HCT116 (cell line): ENCODE measurements at regions not wholly inside any gene's neighbourhood (a gene's known extent, or its start where the extent isn't known, plus 50 kb on each side); places are given as distances from the start of the nearest gene placed in this dataset.

Experiments
- ATAC-seq: fragments of 200-7000 bp; cut with Tn5 transposase; 2 replicates; pipeline ENCODE4 v1.9.1; 2020; ENCODE audit warnings: mild to moderate bottlenecking, moderate library complexity
- BruUV-seq: library from RNA; stranded (reverse); fragments of 400-500 nt; replicated peaks from 2 replicates; lab custom pipeline; 2021; lab: Mats Ljungman, UMichigan
- CTCF ChIA-PET: fragments of 300-600 bp; sonication (Branson Sonifier 250); formaldehyde crosslinking; loops from one replicate; lab custom pipeline; 2021; ENCODE audit warnings: antibody characterized with exemption; lab: Charles Lee
- POLR2A ChIA-PET: fragments of 300-600, 350-600 bp; sonication (Branson Sonifier 250); formaldehyde crosslinking; loops from one replicate; lab custom pipeline; 2021; ENCODE audit warnings: antibody characterized with exemption; lab: Charles Lee
- RAD21 ChIA-PET, 2 experiments: fragments of 300-600 bp; sonication (Branson Sonifier 250); formaldehyde crosslinking; loops; one replicate each; lab custom pipeline; 2023; ENCODE audit warnings: low total read pairs in 2 of 2; ENCODE audit not compliant: uncharacterized antibody in 2 of 2, unreplicated experiment in 2 of 2, low non-redundant PET in 1 of 2; lab: Charles Lee
- DNase-seq: peaks from one replicate; pipeline ENCODE4 v3.0.0-alpha.2; 2010; ENCODE audit warnings: low read depth, low spot score
- H2AFZ ChIP-seq: fragments of 200-600 bp; shearing (Covaris generic), sonication (generic); 2 replicates; pipeline ENCODE4 v1.6.1; 2017; ENCODE audit warnings: low read depth, mixed run types, mixed read lengths, antibody characterized with exemption, low read length; ENCODE audit not compliant: poor library complexity, severe bottlenecking
- H3K27ac ChIP-seq: 2 replicates; pipeline ENCODE4 v1.5.1; 2012; ENCODE audit warnings: low read depth, low read length
- H3K27me3 ChIP-seq: fragments of 200-600 bp; sonication (generic); 2 replicates; pipeline ENCODE4 v1.6.1; 2016; ENCODE audit warnings: mixed run types, low read length, mixed read lengths; ENCODE audit not compliant: insufficient read depth
- H3K36me3 ChIP-seq, 2 experiments: fragments of 200-500 bp in 1 of 2; fragments of 200-600 bp in 1 of 2; sonication (Bioruptor generic) in 1 of 2; sonication (generic) in 1 of 2; 2 replicates each; pipeline versions ENCODE4 v1.5.1 to v1.6.1; 2014 to 2016; ENCODE audit warnings: low read length in 2 of 2, inconsistent platforms in 1 of 2, mixed read lengths in 1 of 2, mixed run types in 1 of 2; ENCODE audit not compliant: insufficient read depth in 2 of 2, control insufficient read depth in 1 of 2
- H3K4me1 ChIP-seq, 2 experiments: fragments of 200-600 bp in 1 of 2; sonication (generic) in 1 of 2; 2 replicates each; pipeline versions ENCODE4 v1.5.1 to v1.6.1; 2012 to 2017; ENCODE audit warnings: low read length in 2 of 2, inconsistent platforms in 1 of 2, mild to moderate bottlenecking in 1 of 2, mixed read lengths in 1 of 2, mixed run types in 1 of 2, moderate library complexity in 1 of 2; ENCODE audit not compliant: insufficient read depth in 2 of 2, control insufficient read depth in 1 of 2
- H3K4me2 ChIP-seq: fragments of 200-600 bp; sonication (generic); 2 replicates; pipeline ENCODE4 v1.6.1; 2017; ENCODE audit warnings: mixed run types, low read length, mixed read lengths
- H3K4me3 ChIP-seq, 2 experiments: fragments of 200-600 bp in 1 of 2; sonication (generic) in 1 of 2; replicated peaks in 1 of 2; 2 replicates each; pipeline ENCODE4 v1.5.1; 2011 to 2016; ENCODE audit warnings: low read length in 2 of 2, control low read depth in 1 of 2, low read depth in 1 of 2, mild to moderate bottlenecking in 1 of 2, mixed read lengths in 1 of 2, mixed run types in 1 of 2
- H3K79me2 ChIP-seq: fragments of 200-600 bp; sonication (generic); 2 replicates; pipeline ENCODE4 v1.6.1; 2017; ENCODE audit warnings: mild to moderate bottlenecking, mixed run types, low read length, moderate library complexity, mixed read lengths; ENCODE audit not compliant: insufficient read depth
- H3K9ac ChIP-seq: fragments of 200-600 bp; sonication (generic); 2 replicates; pipeline ENCODE4 v1.6.1; 2016; ENCODE audit warnings: low read length, mixed read lengths
- H3K9me2 ChIP-seq: fragments of 200-600 bp; sonication (generic), shearing (Covaris generic); 2 replicates; pipeline ENCODE4 v1.6.1; 2017; ENCODE audit warnings: mixed run types, mild to moderate bottlenecking, moderate library complexity; ENCODE audit not compliant: insufficient read depth
- H3K9me3 ChIP-seq, 2 experiments: fragments of 200-500 bp in 1 of 2; fragments of 200-600 bp in 1 of 2; sonication (Bioruptor generic) in 1 of 2; sonication (generic) in 1 of 2; 2 replicates each; pipeline ENCODE4 v1.6.1; 2014 to 2017; ENCODE audit warnings: low read length in 2 of 2, mixed read lengths in 2 of 2, inconsistent platforms in 1 of 2, low read depth in 1 of 2, mild to moderate bottlenecking in 1 of 2, mixed run types in 1 of 2, moderate library complexity in 1 of 2; ENCODE audit not compliant: control insufficient read depth in 1 of 2, insufficient read depth in 1 of 2
- H4K20me1 ChIP-seq: fragments of 200-600 bp; sonication (generic), shearing (Covaris generic); 2 replicates; pipeline ENCODE4 v1.6.1; 2017; ENCODE audit warnings: mixed run types, mild to moderate bottlenecking, moderate library complexity; ENCODE audit not compliant: insufficient read depth
- CBX3 ChIP-seq: IDR thresholded peaks from 2 replicates; pipeline ENCODE4 v1.6.1; 2012; ENCODE audit warnings: low read depth
- CEBPB ChIP-seq: IDR thresholded peaks from 2 replicates; pipeline ENCODE4 v1.6.1; 2012; ENCODE audit warnings: low read depth
- ELF1 ChIP-seq: IDR thresholded peaks from 2 replicates; pipeline ENCODE4 v1.6.1; 2012; ENCODE audit warnings: low read depth, borderline replicate concordance
- EZH2 ChIP-seq: fragments of 200-600 bp; sonication (generic); IDR thresholded peaks from 2 replicates; pipeline ENCODE4 v1.6.1; 2017; ENCODE audit warnings: antibody characterized with exemption, mixed run types
- EZH2phosphoT487 ChIP-seq: fragments of 200-600 bp; IDR thresholded peaks from 2 replicates; pipeline ENCODE4 v1.6.1; 2018; ENCODE audit warnings: antibody characterized with exemption, borderline replicate concordance
- POLR2A ChIP-seq: IDR thresholded peaks from 2 replicates; pipeline ENCODE4 v1.7.0; 2011; ENCODE audit warnings: borderline replicate concordance; ENCODE audit not compliant: insufficient read depth, insufficient read length; ENCODE audit errors: extremely low read depth
- POLR2AphosphoS5 ChIP-seq: IDR thresholded peaks from 2 replicates; pipeline ENCODE4 v1.6.1; 2011; ENCODE audit warnings: mild to moderate bottlenecking, low read depth, low read length, moderate library complexity
- SP1 ChIP-seq: IDR thresholded peaks from 2 replicates; pipeline ENCODE4 v1.6.1; 2012; ENCODE audit warnings: low read depth
- SRF ChIP-seq: IDR thresholded peaks from 2 replicates; pipeline ENCODE4 v1.6.1; 2012; ENCODE audit warnings: low read depth
- YY1 ChIP-seq: IDR thresholded peaks from 2 replicates; pipeline ENCODE4 v1.6.1; 2011; ENCODE audit warnings: low read length, low read depth, moderate library complexity, mild to moderate bottlenecking; ENCODE audit not compliant: insufficient replicate concordance; ENCODE audit errors: extremely low read depth
- ZFX ChIP-seq: fragments of 450-650 bp; IDR thresholded peaks from 2 replicates; pipeline ENCODE4 v1.6.1; 2017
- ZNF274 ChIP-seq: fragments of 200-500 bp; sonication (Bioruptor generic); IDR thresholded peaks from 2 replicates; pipeline ENCODE4 v1.6.1; 2014; ENCODE audit warnings: mild to moderate bottlenecking, low read depth, low read length, inconsistent platforms
- intact Hi-C: fragments of 100-400 bp; cut with micrococcal nuclease; formaldehyde crosslinking; loops from 2 replicates; pipeline ENCODE4 v1.10.0; 2022
- TF ChIP-seq, protein P1 (sequence below), 3 experiments: fragments of 200-600 bp in 1 of 3; sonication (generic) in 1 of 3; IDR thresholded peaks in 2 of 3; conservative IDR thresholded peaks in 1 of 3; 2 replicates each; pipeline ENCODE4 v1.5.1; 2012 to 2017; ENCODE audit warnings: low read depth in 2 of 3, low read length in 2 of 3, antibody characterized with exemption in 1 of 3, borderline replicate concordance in 1 of 3, control low read depth in 1 of 3, mild to moderate bottlenecking in 1 of 3, mixed read lengths in 1 of 3, mixed run types in 1 of 3, moderate library complexity in 1 of 3; ENCODE audit not compliant: insufficient read depth in 1 of 3
- TF ChIP-seq, protein P2 (sequence below): IDR thresholded peaks from 2 replicates; pipeline ENCODE4 v1.6.1; 2012
- TF ChIP-seq, protein P3 (sequence below): IDR thresholded peaks from 2 replicates; pipeline ENCODE4 v1.6.1; 2012; ENCODE audit warnings: low read depth
- TF ChIP-seq, protein P4 (sequence below): IDR thresholded peaks from 2 replicates; pipeline ENCODE4 v1.6.1; 2011; ENCODE audit warnings: mild to moderate bottlenecking, low read length, moderate library complexity; ENCODE audit not compliant: insufficient replicate concordance; ENCODE audit errors: extremely low read depth

DNA sequence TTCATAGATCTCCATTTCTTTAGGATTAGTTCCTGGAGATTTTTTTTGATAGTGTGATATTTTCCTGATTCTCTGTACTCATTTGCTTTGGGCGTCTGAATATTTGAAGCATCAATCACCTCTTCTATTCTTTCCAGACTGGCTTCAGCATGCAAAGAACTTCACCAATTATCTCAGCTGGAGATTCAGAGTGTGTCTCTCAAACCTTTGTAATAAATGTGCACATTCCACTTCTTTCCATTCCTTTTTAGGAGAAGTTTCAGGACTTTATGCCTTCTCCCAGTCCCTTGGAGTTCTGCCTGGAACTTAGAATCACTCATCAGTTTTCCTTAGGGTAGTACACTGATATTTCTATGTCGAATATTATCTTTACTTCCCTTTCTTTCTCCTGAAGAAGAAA, 334.8 kb downstream of the TEX13C start:
- Histone ChIP-seq H3K9ac (no peak overlapping the region), H3K9me2 (no peaks in the 10 kb centered on the region), H3K9me3 (no peaks in the 10 kb centered on the region), H3K27me3 (no peaks in the 10 kb centered on the region), H3K4me3 (no peak overlapping the region), H3K4me2 (no peak overlapping the region), H3K4me1 (no peaks in the 10 kb centered on the region), H2AFZ (no peak overlapping the region), H4K20me1 (no peaks in the 10 kb centered on the region), H3K27ac (no peak overlapping the region), H3K79me2 (no peaks in the 10 kb centered on the region), H3K36me3 (no peaks in the 10 kb centered on the region)
- ChIA-PET RAD21 (no interaction called here), CTCF (no interaction called here), POLR2A (no interaction called here)
- no TSS peak for BruUV-seq
- intact Hi-C loops, result no loop called here
- DNase-seq (no peak), ATAC-seq (no peak)
- TF ChIP-seq, protein P1, sequence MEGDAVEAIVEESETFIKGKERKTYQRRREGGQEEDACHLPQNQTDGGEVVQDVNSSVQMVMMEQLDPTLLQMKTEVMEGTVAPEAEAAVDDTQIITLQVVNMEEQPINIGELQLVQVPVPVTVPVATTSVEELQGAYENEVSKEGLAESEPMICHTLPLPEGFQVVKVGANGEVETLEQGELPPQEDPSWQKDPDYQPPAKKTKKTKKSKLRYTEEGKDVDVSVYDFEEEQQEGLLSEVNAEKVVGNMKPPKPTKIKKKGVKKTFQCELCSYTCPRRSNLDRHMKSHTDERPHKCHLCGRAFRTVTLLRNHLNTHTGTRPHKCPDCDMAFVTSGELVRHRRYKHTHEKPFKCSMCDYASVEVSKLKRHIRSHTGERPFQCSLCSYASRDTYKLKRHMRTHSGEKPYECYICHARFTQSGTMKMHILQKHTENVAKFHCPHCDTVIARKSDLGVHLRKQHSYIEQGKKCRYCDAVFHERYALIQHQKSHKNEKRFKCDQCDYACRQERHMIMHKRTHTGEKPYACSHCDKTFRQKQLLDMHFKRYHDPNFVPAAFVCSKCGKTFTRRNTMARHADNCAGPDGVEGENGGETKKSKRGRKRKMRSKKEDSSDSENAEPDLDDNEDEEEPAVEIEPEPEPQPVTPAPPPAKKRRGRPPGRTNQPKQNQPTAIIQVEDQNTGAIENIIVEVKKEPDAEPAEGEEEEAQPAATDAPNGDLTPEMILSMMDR (IDR thresholded peaks at IDR 0.05 in 2 of 3, conservative IDR thresholded peaks at IDR 0.05 in 1 of 3; ENCODE audit: borderline replicate concordance in 1 of 3, insufficient read depth in 1 of 3, low read depth in 2 of 3, low read length in 2 of 3), result no peak
- TF ChIP-seq ELF1, result no peak
- no peak for TF ChIP-seq POLR2AphosphoS5
- no peak for TF ChIP-seq POLR2A
- no peak for TF ChIP-seq EZH2
- no peak for TF ChIP-seq CEBPB
- no peak for TF ChIP-seq CBX3
- no peak for TF ChIP-seq SP1
- TF ChIP-seq ZNF274, result no peak
- no peak for TF ChIP-seq ZFX
- TF ChIP-seq, protein P2, sequence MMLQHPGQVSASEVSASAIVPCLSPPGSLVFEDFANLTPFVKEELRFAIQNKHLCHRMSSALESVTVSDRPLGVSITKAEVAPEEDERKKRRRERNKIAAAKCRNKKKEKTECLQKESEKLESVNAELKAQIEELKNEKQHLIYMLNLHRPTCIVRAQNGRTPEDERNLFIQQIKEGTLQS, result no peak
- no peak for TF ChIP-seq EZH2phosphoT487
- no peak for TF ChIP-seq YY1
- TF ChIP-seq, protein P3, sequence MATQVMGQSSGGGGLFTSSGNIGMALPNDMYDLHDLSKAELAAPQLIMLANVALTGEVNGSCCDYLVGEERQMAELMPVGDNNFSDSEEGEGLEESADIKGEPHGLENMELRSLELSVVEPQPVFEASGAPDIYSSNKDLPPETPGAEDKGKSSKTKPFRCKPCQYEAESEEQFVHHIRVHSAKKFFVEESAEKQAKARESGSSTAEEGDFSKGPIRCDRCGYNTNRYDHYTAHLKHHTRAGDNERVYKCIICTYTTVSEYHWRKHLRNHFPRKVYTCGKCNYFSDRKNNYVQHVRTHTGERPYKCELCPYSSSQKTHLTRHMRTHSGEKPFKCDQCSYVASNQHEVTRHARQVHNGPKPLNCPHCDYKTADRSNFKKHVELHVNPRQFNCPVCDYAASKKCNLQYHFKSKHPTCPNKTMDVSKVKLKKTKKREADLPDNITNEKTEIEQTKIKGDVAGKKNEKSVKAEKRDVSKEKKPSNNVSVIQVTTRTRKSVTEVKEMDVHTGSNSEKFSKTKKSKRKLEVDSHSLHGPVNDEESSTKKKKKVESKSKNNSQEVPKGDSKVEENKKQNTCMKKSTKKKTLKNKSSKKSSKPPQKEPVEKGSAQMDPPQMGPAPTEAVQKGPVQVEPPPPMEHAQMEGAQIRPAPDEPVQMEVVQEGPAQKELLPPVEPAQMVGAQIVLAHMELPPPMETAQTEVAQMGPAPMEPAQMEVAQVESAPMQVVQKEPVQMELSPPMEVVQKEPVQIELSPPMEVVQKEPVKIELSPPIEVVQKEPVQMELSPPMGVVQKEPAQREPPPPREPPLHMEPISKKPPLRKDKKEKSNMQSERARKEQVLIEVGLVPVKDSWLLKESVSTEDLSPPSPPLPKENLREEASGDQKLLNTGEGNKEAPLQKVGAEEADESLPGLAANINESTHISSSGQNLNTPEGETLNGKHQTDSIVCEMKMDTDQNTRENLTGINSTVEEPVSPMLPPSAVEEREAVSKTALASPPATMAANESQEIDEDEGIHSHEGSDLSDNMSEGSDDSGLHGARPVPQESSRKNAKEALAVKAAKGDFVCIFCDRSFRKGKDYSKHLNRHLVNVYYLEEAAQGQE, result no peak
- TF ChIP-seq, protein P4, sequence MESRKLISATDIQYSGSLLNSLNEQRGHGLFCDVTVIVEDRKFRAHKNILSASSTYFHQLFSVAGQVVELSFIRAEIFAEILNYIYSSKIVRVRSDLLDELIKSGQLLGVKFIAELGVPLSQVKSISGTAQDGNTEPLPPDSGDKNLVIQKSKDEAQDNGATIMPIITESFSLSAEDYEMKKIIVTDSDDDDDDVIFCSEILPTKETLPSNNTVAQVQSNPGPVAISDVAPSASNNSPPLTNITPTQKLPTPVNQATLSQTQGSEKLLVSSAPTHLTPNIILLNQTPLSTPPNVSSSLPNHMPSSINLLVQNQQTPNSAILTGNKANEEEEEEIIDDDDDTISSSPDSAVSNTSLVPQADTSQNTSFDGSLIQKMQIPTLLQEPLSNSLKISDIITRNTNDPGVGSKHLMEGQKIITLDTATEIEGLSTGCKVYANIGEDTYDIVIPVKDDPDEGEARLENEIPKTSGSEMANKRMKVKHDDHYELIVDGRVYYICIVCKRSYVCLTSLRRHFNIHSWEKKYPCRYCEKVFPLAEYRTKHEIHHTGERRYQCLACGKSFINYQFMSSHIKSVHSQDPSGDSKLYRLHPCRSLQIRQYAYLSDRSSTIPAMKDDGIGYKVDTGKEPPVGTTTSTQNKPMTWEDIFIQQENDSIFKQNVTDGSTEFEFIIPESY, result no peak
- TF ChIP-seq SRF, result no peak
